Stimulated activated CD4-positive, alpha-beta T cell treated with anti-CD3 and anti-CD28 coated beads, Interleukin-2, amount 100 ng/mL, for 24 hours (primary cell): ENCODE measurements at regions not wholly inside any gene's neighbourhood (a gene's known extent, or its start where the extent isn't known, plus 50 kb on each side); places are given as distances from the start of the nearest gene placed in this dataset.

ENCODE experiments used
- DNase-seq, 2 donors: peaks; one replicate each; pipeline ENCODE4 v3.0.0-alpha.2; 2020

DNA sequence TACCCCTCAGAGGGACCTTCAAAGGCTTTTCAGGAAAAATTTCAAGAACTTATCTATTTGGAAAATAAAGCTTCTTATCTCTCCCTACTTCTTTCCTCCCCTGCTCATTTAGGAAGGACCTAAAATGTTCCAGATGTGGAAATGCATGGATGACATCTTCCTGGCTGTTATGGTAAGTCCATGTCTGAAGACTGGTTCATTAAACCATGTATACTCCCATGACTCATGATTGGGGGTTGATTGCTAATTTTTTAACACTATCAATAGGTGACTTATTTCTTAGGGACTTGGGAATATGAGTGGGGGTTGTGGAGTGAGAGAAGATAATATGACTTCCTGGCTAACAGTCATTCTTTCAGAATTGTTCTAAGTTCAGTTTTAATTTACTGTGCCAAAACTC, 104.0 kb upstream of the PARD3B start:
- no peak for DNase-seq

DNA sequence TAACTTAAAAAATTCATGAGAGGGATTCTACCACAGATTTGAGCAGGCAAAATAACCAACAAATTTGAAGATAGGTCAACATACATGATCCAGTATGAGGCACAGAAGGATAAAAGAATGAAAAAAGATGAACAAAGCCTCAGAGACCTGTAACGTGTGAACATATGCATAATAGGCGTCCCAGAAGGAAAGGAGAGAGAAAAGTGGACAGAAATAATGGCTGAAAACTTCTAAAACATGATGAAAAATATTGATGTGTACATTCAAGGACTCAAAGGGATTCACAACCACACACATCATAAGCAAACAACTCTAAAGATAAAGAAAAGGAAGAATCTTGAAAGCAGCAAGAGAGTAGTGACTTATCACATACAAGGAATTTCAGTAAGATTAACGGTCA, 100.1 kb upstream of the PARD3B start:
- DNase-seq = no peak

GRCh38 chr2:204447722-204448121, 97.6 kb upstream of the PARD3B start:
- DNase-seq = no peak

- DNase-seq = no peak
Measured at GRCh38 chr2:204449977-204450376, 95.3 kb upstream of the PARD3B start.

GRCh38 chr2:204451766-204452165, 93.5 kb upstream of the PARD3B start:
- DNase-seq = no peak

- DNase-seq = no peak
Measured at GRCh38 chr2:204452464-204453023, 92.7 kb upstream of the PARD3B start.

GRCh38 chr2:204453730-204454167, 91.5 kb upstream of the PARD3B start:
- DNase-seq = no peak

DNA sequence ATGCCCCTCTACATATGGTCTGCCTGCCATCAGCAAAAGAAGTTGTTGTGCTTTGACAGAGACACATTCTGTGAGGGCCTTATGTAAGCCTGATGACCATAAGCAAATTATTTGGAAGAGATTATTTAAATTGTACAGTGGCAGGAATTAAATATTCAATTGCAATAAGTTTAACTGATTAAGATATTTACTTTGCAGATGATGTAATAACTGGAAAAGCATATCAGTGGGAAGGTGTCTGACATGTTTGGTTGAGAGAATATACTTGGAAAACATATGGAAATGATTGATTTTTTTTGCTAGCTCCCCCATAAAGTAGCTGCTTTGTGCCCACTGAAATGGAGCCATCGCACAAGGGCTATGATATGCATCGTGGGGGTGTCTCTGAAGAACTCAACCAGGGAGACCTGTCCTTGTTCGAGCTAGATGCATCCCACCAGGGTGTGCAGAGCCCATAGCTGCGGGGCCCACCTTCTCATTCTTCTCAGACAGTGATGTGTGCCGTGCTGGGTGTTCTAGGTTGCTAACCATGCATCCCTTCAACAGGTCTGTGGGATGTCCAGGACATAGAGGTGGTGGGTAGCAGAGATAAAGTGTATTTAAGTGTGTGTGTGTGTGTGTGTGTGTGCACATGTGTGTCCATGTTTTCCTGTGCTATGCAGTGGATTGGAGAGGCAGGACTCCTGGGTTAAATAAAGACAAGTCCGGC, 90.4 kb upstream of the PARD3B start:
- DNase-seq = no peak

DNA sequence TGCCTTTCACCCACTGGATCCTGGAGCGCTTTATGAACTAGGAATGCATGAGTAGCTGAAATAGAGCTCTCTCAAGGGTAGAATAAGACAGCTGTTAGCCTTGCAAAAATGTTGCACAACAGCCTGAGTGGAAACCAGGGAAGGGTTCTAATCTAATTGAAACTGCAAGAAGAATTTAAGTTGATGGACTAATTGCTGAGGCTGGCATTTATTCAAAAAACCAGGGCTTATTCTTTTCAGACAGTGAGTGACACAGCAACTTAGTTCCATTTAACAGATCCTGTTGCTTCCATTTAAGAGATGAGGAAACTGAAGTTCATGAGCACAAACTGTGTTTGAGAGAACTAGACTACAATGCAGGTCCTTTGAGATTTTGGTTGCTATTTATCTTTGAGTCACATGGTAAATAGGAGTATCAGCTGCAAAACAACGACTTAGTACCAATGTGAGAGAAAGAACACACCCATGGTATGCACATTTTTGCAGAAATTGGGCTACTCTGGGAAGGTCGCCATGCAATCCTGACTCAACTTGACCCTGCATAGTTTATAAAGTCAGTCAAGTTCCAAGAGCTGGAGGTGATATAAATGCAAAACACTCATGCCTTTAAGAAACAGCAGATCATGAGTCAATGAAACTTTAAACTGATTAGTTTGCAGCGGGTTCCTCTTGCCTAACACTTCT, 76.4 kb upstream of the PARD3B start:
- DNase-seq = no peak

- no peak for DNase-seq
Measured at GRCh38 chr2:204470178-204470620, 75.1 kb upstream of the PARD3B start.

GRCh38 chr2:204470621-204471196, 74.6 kb upstream of the PARD3B start:
- DNase-seq = no peak

- DNase-seq = no peak
Measured at GRCh38 chr2:204472375-204472774, 72.9 kb upstream of the PARD3B start.

- no peak for DNase-seq
Measured at GRCh38 chr2:204473224-204473623, 72.1 kb upstream of the PARD3B start.

- no peak for DNase-seq
Measured at GRCh38 chr2:204475399-204475798, 69.9 kb upstream of the PARD3B start.

- DNase-seq = no peak
Measured at GRCh38 chr2:204477358-204477950, 67.8 kb upstream of the PARD3B start.

GRCh38 chr2:204479557-204479956, 65.7 kb upstream of the PARD3B start:
- DNase-seq = peak in 1 of 2 donors; percentile 2

- no peak for DNase-seq
Measured at GRCh38 chr2:204480676-204481075, 64.6 kb upstream of the PARD3B start.

DNA sequence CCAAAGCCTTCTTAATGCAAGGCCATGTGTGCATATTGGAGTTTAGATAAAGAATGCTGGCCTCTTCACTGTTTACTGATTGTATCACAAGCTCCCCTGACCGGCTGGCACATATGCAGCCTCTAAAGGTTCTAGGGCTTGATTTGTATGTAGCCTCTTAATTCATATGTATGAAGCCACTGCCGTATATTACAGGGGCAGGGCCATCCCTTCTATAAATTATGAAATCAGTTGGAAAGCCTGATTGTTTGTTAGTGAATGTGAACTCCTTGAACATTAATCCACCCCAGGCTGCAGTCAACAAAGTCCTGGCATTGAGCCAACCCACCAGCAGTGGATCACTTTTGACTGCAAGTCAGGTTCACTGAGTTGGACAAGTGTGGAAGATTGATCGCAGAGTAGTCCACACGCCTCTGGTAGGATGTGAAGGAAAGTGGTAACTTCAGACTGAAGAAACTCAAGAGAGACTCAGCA, 61.6 kb upstream of the PARD3B start:
- no peak for DNase-seq

DNA sequence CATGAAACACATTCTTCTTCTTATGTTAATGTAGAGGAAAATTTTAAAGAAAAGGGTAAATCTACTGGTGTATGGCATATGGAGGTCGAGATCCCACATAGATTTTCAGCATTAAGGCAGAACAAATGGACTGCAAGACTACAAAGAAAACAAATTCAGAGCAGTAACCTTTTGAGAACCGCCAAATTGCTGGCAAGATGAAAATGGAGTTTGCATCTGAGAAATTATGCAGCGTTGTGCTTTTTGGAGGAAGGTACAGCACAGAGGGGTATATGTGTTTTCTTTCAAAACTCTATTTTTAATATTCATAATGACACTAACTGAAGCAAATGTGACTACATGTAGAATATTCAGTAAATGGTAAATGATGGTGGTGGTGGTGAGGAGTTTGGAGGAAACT, 59.0 kb upstream of the PARD3B start:
- DNase-seq = no peak

DNA sequence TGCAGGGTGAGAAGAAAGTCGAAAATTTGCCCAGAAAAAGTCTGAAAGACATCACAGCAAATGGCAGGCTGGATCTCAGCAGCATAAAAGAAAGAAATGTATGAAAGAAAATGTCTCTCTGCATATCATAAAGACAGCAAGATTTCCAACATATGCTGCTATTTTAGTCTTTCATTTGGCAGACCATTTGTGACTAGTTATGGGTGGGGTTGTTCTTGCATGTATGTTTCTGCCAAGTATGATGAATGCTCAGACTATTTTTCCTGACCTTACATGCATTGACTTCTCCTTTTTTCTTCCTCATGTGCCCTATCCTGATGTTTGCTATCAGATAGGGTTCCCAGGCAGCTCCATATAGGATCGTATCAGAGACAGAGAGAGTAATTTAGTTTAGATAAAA, 58.5 kb upstream of the PARD3B start:
- DNase-seq = no peak

DNA sequence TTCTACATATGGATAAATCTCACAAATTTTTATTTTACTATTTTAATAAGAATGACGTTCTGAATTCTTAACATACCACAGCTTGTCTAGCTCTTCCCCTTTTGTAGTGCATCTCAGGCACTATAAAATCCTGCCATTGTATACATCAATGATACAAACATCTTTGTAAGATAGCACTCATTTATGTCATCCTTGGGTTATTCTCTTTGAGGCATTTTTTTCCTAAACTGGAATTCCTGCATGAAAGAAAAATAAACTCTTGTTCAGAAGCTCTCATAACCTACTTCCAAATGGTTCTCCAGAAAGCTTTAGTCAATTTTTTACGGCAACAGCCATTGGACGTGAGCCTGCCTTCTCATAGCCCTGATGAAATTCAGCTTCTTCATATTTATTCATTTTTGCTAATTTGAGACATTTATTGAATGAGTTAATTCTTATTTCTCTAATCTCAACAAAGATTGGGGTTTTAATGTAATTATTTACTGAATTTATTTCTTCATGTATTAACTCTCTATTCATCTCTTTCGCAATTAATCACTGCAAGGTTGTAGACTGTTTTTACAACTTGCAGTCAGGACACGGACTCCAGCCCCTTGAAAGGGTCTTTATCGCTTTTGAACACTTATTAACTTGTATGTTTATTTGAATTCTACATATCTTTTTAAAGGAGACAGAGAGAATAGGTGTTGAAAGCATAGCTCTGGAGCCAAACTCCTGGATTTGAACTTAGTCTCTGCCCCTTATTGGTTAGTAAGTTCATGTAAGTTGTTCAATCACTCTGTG, 57.6 kb upstream of the PARD3B start:
- DNase-seq = no peak

DNA sequence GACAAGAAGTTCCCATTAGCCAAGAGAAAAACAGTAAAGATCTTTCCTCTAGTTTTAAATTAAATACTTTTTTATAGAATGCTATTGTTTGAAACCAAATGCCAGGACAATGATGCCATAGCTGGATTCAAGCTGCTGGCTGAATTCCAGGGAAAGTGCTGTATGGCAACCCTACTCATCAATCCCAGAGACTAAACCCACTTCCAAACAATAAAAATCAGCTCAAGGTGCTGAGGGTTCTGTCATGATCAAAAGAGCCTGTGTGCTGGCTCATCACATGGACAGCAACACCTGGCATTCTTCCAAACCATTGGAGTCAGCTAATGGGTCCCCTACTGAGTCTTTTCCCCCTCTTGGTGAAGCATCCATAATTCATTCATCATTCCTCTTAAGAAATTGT, 53.7 kb upstream of the PARD3B start:
- no peak for DNase-seq

DNA sequence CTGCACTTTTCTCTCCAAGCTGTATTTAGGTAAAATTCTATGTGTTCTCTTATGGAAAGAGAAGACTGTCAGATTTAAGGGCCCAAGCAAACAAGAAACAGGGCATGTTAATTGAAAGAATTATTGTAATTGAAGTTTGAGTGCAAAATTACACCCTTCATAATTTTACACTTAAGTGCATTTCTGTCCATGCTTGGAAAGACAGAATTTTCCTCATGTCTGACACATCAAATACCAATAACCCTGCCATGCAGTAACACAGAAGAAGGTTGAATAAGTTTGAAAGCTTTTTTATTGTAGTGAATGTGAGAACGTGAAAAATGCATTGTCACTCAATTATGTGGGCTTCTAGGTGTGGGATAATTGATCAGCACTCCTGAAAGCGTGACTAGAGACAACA, 52.9 kb upstream of the PARD3B start:
- DNase-seq = no peak
